ENCODE measurements at regions not wholly inside any gene's neighbourhood (a gene's known extent, or its start where the extent isn't known, plus 50 kb on each side); places are given as distances from the start of the nearest gene placed in this dataset.

- no peak for TF ChIP-seq CTCF (optimal IDR thresholded peaks at IDR 0.05 in 1 of 3, IDR thresholded peaks at IDR 0.05 in 1 of 3, conservative IDR thresholded peaks at IDR 0.05 in 1 of 3; ENCODE audit: extremely low read depth in 1 of 3, insufficient read depth in 2 of 3, low read length in 3 of 3)
- no peak for TF ChIP-seq EZH2 (IDR thresholded peaks at IDR 0.05; ENCODE audit: low read length)
Observed at GRCh38 chr3:34256021-34256420, 457.6 kb downstream of the PDCD6IP start.

All from keratinocyte (primary cell).